ENCODE measurements at regions not wholly inside any gene's neighbourhood (a gene's known extent, or its start where the extent isn't known, plus 50 kb on each side); places are given as distances from the start of the nearest gene placed in this dataset.

- TF ChIP-seq CTCF (IDR thresholded peaks at IDR 0.05; ENCODE audit: low read depth, low read length) (no peak), EZH2phosphoT487 (IDR thresholded peaks at IDR 0.05; ENCODE audit: low read depth) (no peak)
These were observed 98.5 kb upstream of the CD53 start for GRCh38 chr1:110774398-110774797.

All from OCI-LY3 (cell line).